Neural cell (in vitro differentiated cells): ENCODE measurements at regions not wholly inside any gene's neighbourhood (a gene's known extent, or its start where the extent isn't known, plus 50 kb on each side); places are given as distances from the start of the nearest gene placed in this dataset.

Experiments
- H2AFZ ChIP-seq: fragments of 200-600, 300-800 bp; sonication (generic), shearing (Covaris generic); 2 replicates; pipeline ENCODE4 v1.6.0; 2014; ENCODE audit warnings: low read depth, mild to moderate bottlenecking, antibody characterized with exemption, low read length, moderate library complexity
- H3F3A ChIP-seq: fragments of 200-600 bp; shearing (Covaris generic); 2 replicates; pipeline ENCODE4 v1.6.1; 2016; ENCODE audit warnings: mild to moderate bottlenecking, moderate library complexity, mixed read lengths, antibody characterized with exemption, low read length; ENCODE audit not compliant: insufficient read depth, poor library complexity, severe bottlenecking
- H3K27ac ChIP-seq: fragments of 200-600, 300-800 bp; sonication (generic), shearing (Covaris generic); 2 replicates; pipeline ENCODE4 v1.5.1; 2014; ENCODE audit warnings: mild to moderate bottlenecking, low read length, moderate library complexity
- H3K27me3 ChIP-seq: fragments of 300-800, 200-600 bp; sonication (generic), shearing (Covaris generic); 2 replicates; pipeline ENCODE4 v1.6.0; 2014; ENCODE audit warnings: mild to moderate bottlenecking, low read depth, low read length, moderate library complexity; ENCODE audit not compliant: insufficient read depth
- H3K36me3 ChIP-seq: fragments of 300-800, 200-600 bp; sonication (generic), shearing (Covaris generic); 2 replicates; pipeline ENCODE4 v1.5.1; 2014; ENCODE audit warnings: mild to moderate bottlenecking, antibody characterized with exemption, low read length, moderate library complexity; ENCODE audit not compliant: insufficient read depth
- H3K4me2 ChIP-seq: fragments of 300-800, 200-600 bp; sonication (generic), shearing (Covaris generic); 2 replicates; pipeline ENCODE4 v1.6.0; 2014; ENCODE audit warnings: mild to moderate bottlenecking, low read length
- H3K4me3 ChIP-seq: fragments of 300-800, 200-600 bp; sonication (generic), shearing (Covaris generic); 2 replicates; pipeline ENCODE4 v1.5.1; 2014; ENCODE audit warnings: mild to moderate bottlenecking, low read length, moderate library complexity
- H3K79me2 ChIP-seq: fragments of 200-600 bp; shearing (Covaris generic); replicated peaks from 2 replicates; pipeline ENCODE4 v1.6.0; 2014; ENCODE audit warnings: mild to moderate bottlenecking, low read length, moderate library complexity; ENCODE audit not compliant: insufficient read depth
- H3K9ac ChIP-seq: fragments of 300-800, 200-600 bp; sonication (generic), shearing (Covaris generic); 2 replicates; pipeline ENCODE4 v1.6.1; 2016; ENCODE audit warnings: mild to moderate bottlenecking, low read length, mixed read lengths
- H3K9me2 ChIP-seq: fragments of 200-600 bp; shearing (Covaris generic); 2 replicates; pipeline ENCODE4 v1.6.1; 2016; ENCODE audit warnings: mild to moderate bottlenecking, low read length, mixed read lengths; ENCODE audit not compliant: insufficient read depth
- H3K9me3 ChIP-seq: fragments of 200-600, 300-800 bp; sonication (generic), shearing (Covaris generic); 2 replicates; pipeline ENCODE4 v1.6.1; 2016; ENCODE audit warnings: mild to moderate bottlenecking, mixed run types, low read length, moderate library complexity, mixed read lengths
- H4K20me1 ChIP-seq: fragments of 200-600 bp; shearing (Covaris generic); 2 replicates; pipeline ENCODE4 v1.6.1; 2016; ENCODE audit warnings: mild to moderate bottlenecking, mixed run types; ENCODE audit not compliant: insufficient read depth
- CTCF ChIP-seq: fragments of 450-650 bp; IDR thresholded peaks from 2 replicates; pipeline ENCODE4 v1.5.1; 2014; ENCODE audit warnings: antibody characterized with exemption, mild to moderate bottlenecking, moderate library complexity; ENCODE audit not compliant: poor library complexity, severe bottlenecking
- EP300 ChIP-seq: fragments of 450-650 bp; conservative IDR thresholded peaks from 2 replicates; pipeline ENCODE4 v1.6.1; 2014; ENCODE audit warnings: antibody characterized with exemption, mild to moderate bottlenecking, moderate library complexity; ENCODE audit not compliant: poor library complexity, severe bottlenecking
- EZH2 ChIP-seq: fragments of 200-600, 300-800 bp; shearing (Covaris generic), sonication (generic); IDR thresholded peaks from 2 replicates; pipeline ENCODE4 v1.6.1; 2014; ENCODE audit warnings: antibody characterized with exemption, low read length, borderline replicate concordance, mild to moderate bottlenecking; ENCODE audit not compliant: insufficient read depth, poor library complexity, severe bottlenecking
- MXI1 ChIP-seq: fragments of 450-650 bp; conservative IDR thresholded peaks from 2 replicates; pipeline ENCODE4 v1.6.1; 2014; ENCODE audit warnings: antibody characterized with exemption, mild to moderate bottlenecking; ENCODE audit not compliant: poor library complexity, severe bottlenecking
- POLR2AphosphoS5 ChIP-seq: IDR thresholded peaks from 2 replicates; pipeline ENCODE4 v1.6.1; 2012
- RAD21 ChIP-seq: fragments of 450-650 bp; conservative IDR thresholded peaks from 2 replicates; pipeline ENCODE4 v1.6.1; 2014; ENCODE audit warnings: antibody characterized with exemption, mild to moderate bottlenecking, moderate library complexity
- REST ChIP-seq: IDR thresholded peaks from 2 replicates; pipeline ENCODE4 v1.6.1; 2012; ENCODE audit warnings: borderline replicate concordance
- SMC3 ChIP-seq: fragments of 450-650 bp; conservative IDR thresholded peaks from 2 replicates; pipeline ENCODE4 v1.6.1; 2014; ENCODE audit warnings: antibody characterized with exemption, mild to moderate bottlenecking, moderate library complexity; ENCODE audit not compliant: poor library complexity
- TAF1 ChIP-seq: IDR thresholded peaks from 2 replicates; pipeline ENCODE4 v1.6.1; 2012; ENCODE audit warnings: low read depth

GRCh38 chr12:82210882-82211281 is 147.3 kb downstream of the CCDC59 start:
- no peak overlapping the region for H3K9ac ChIP-seq
- no peaks in the 10 kb centered on the region for H4K20me1 ChIP-seq
- H3K9me2 ChIP-seq: no peaks in the 10 kb centered on the region
- H3K27me3 ChIP-seq: no peaks in the 10 kb centered on the region
- peaks cover 8% of the 10 kb centered on the region for H3K9me3 ChIP-seq
- H3K79me2 ChIP-seq: no peaks in the 10 kb centered on the region
- no peak overlapping the region for H2AFZ ChIP-seq
- TF ChIP-seq TAF1: no peak
- TF ChIP-seq POLR2AphosphoS5: no peak
- no peak for TF ChIP-seq RAD21
- TF ChIP-seq EZH2: no peak
- no peak for TF ChIP-seq SMC3
- TF ChIP-seq EP300: no peak
- TF ChIP-seq CTCF: no peak
- TF ChIP-seq REST: no peak
- TF ChIP-seq MXI1: no peak
- H3K36me3 ChIP-seq: no peaks in the 10 kb centered on the region
- no peak overlapping the region for H3K4me3 ChIP-seq
- H3K27ac ChIP-seq: no peak overlapping the region
- no peaks in the 10 kb centered on the region for H3F3A ChIP-seq
- no peak overlapping the region for H3K4me2 ChIP-seq

- no peak overlapping the region for H3K27ac ChIP-seq
- H3K27me3 ChIP-seq: no peaks in the 10 kb centered on the region
- no peaks in the 10 kb centered on the region for H3K9me2 ChIP-seq
- H3K9me3 ChIP-seq: peaks cover 12% of the 10 kb centered on the region
- TF ChIP-seq RAD21: no peak
- TF ChIP-seq EZH2: no peak
- H3K4me3 ChIP-seq: no peak overlapping the region
- H3F3A ChIP-seq: no peaks in the 10 kb centered on the region
- no peaks in the 10 kb centered on the region for H3K79me2 ChIP-seq
- no peak overlapping the region for H3K9ac ChIP-seq
- H3K4me2 ChIP-seq: no peak overlapping the region
- H4K20me1 ChIP-seq: no peaks in the 10 kb centered on the region
- H2AFZ ChIP-seq: no peak overlapping the region
- H3K36me3 ChIP-seq: no peaks in the 10 kb centered on the region
Observed at GRCh38 chr12:82209533-82209932, 148.7 kb downstream of the CCDC59 start.

- Histone ChIP-seq H3K27me3 (no peaks in the 10 kb centered on the region), H2AFZ (no peak overlapping the region), H3K9me3 (peaks cover 12% of the 10 kb centered on the region), H3K9ac (no peak overlapping the region), H3K79me2 (no peaks in the 10 kb centered on the region), H3K36me3 (no peaks in the 10 kb centered on the region), H3K4me3 (no peak overlapping the region), H3K4me2 (no peak overlapping the region), H4K20me1 (no peaks in the 10 kb centered on the region), H3F3A (no peaks in the 10 kb centered on the region), H3K27ac (no peak overlapping the region), H3K9me2 (no peaks in the 10 kb centered on the region)
- TF ChIP-seq EP300 (no peak), EZH2 (no peak)
Observed at GRCh38 chr12:82207556-82207955, 150.6 kb downstream of the CCDC59 start.
